ENCODE measurements at regions not wholly inside any gene's neighbourhood (a gene's known extent, or its start where the extent isn't known, plus 50 kb on each side); places are given as distances from the start of the nearest gene placed in this dataset.

DNA sequence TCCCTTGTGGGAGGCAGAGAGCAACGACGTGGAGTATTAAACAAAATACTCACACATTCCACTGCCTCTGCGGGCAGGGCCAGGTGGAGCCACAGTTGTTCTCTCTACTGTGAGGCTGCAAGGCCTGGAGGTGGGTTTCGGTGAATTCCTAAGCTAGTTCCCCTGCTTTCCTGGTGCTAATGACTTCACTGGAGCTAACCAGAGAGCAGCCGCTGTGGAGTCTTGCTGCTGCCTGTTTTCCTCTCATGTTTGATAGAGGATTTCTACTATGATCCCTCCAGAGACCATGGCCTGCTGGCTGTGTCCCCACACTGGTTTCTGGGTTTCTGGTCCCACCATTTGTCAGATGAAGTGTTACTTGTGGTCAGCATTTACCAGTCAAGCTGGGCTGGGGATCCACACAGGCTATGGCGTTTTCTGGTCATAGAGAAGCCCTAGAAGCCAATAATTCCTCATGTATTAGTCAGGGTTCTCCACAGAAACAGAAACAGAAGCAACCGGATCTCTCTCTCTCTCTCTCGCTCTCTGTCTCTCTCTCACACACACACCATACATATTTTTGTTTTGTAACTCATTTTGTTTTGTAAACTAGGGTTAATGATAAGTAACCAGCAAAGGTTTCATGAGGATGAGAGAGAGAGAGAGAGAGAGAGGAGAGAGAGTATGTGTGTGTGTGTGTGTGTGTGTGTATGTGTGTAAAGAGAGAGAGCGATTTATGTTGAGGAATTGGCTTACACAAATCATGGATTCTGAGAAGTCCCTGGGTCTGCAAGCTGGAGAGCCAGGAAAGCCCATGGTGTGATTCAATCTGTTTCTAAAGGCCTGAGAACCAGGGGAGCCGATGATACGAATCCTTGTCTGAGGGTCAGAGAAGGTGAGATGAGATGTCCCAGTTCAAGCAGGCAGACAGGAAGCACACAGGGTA lies 403.0 kb downstream of the GADD45G start:
- Mint-ChIP-seq H3K9me3 (no peaks in the 10 kb centered on the region), H3K27me3 (peaks cover 0 to 39% of the 10 kb centered on the region in 2 donors), H3K27ac (no peak overlapping the region), H3K4me1 (ENCODE audit: low read depth in 2 of 2) (no peaks in the 10 kb centered on the region), H3K36me3 (ENCODE audit: insufficient read depth) (no peaks in the 10 kb centered on the region), H3K4me3 (no peak overlapping the region)
- no peak for DNase-seq
- ATAC-seq (replicated peaks), result no peak

GRCh38 chr9:90009447-90009846 lies 404.6 kb downstream of the GADD45G start:
- DNase-seq, result no peak
- Mint-ChIP-seq H3K36me3 (ENCODE audit: insufficient read depth) (no peaks in the 10 kb centered on the region), H3K9me3 (no peaks in the 10 kb centered on the region), H3K27ac (no peak overlapping the region), H3K4me1 (ENCODE audit: low read depth in 2 of 2) (no peaks in the 10 kb centered on the region), H3K4me3 (no peak overlapping the region), H3K27me3 (peaks cover 0 to 48% of the 10 kb centered on the region in 2 donors)
- no peak for ATAC-seq (replicated peaks)

DNA sequence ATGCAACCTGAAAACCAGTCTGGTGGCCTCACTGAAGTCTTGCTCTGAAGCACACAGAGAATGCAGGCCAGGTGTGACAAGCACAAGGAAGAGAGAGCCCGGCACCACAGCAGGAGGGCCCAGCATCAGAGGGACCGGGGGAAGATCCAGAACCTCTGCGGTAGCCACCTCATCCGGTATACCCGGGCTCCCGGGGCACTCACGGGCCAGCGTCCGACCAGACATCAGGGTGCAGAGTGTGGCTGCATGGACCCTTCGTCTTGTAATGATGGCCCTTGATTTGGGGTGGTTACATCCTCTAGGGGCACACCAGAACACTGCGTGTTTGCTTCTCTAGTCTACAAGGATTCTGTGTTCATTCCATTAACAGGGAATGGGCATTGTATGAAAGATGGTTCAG lies 406.0 kb downstream of the GADD45G start:
- no peak for ATAC-seq (replicated peaks)
- no peaks in the 10 kb centered on the region for H3K9me3 Mint-ChIP-seq
- H3K4me3 Mint-ChIP-seq, result no peak overlapping the region
- no peak overlapping the region for H3K27ac Mint-ChIP-seq
- peaks cover 0 to 52% of the 10 kb centered on the region in 2 donors for H3K27me3 Mint-ChIP-seq
- DNase-seq, result no peak
- H3K36me3 Mint-ChIP-seq (ENCODE audit: insufficient read depth), result no peaks in the 10 kb centered on the region
- H3K4me1 Mint-ChIP-seq (ENCODE audit: low read depth in 2 of 2), result no peaks in the 10 kb centered on the region

- Mint-ChIP-seq H3K4me3 (no peak overlapping the region), H3K27me3 (peaks cover 4 to 70% of the 10 kb centered on the region in 2 donors), H3K36me3 (ENCODE audit: insufficient read depth) (no peaks in the 10 kb centered on the region), H3K9me3 (no peaks in the 10 kb centered on the region), H3K4me1 (ENCODE audit: low read depth in 2 of 2) (no peaks in the 10 kb centered on the region), H3K27ac (no peak overlapping the region)
- DNase-seq, result no peak
- ATAC-seq (replicated peaks), result no peak
These were observed 408.1 kb downstream of the GADD45G start for GRCh38 chr9:90012949-90013348.

DNA sequence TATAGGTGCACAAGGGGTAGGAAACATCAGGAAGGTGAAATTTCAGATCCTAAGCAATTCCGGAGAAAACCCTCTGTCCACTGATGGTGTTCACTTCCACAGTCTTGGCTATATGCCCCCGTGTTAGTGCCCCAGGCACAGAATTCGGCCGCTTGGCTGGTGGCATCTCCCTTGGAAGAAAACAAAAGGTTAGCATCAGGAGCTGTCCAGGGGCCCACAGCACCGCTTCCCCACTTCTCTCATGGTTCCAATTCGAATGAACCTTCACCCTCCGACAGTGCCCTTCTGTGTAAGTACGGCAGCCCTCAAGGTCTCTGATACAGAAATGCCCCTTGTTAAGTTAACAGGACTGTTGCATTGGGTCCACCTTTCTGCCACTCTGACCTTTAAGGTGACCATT lies 409.0 kb downstream of the GADD45G start:
- H3K36me3 Mint-ChIP-seq (ENCODE audit: insufficient read depth), result no peaks in the 10 kb centered on the region
- no peak overlapping the region for H3K4me3 Mint-ChIP-seq
- H3K27me3 Mint-ChIP-seq, result peaks cover 7 to 77% of the 10 kb centered on the region in 2 donors
- H3K4me1 Mint-ChIP-seq (ENCODE audit: low read depth in 2 of 2), result no peaks in the 10 kb centered on the region
- ATAC-seq (replicated peaks), result no peak
- no peak overlapping the region for H3K27ac Mint-ChIP-seq
- DNase-seq, result no peak
- H3K9me3 Mint-ChIP-seq, result no peaks in the 10 kb centered on the region

GRCh38 chr9:90014421-90014820 lies 409.6 kb downstream of the GADD45G start:
- Mint-ChIP-seq H3K4me1 (ENCODE audit: low read depth in 2 of 2) (no peaks in the 10 kb centered on the region), H3K9me3 (no peaks in the 10 kb centered on the region), H3K27ac (no peak overlapping the region), H3K4me3 (no peak overlapping the region), H3K36me3 (ENCODE audit: insufficient read depth) (no peaks in the 10 kb centered on the region), H3K27me3 (peaks cover 9 to 77% of the 10 kb centered on the region in 2 donors)
- no peak for DNase-seq
- no peak for ATAC-seq (replicated peaks)

DNA sequence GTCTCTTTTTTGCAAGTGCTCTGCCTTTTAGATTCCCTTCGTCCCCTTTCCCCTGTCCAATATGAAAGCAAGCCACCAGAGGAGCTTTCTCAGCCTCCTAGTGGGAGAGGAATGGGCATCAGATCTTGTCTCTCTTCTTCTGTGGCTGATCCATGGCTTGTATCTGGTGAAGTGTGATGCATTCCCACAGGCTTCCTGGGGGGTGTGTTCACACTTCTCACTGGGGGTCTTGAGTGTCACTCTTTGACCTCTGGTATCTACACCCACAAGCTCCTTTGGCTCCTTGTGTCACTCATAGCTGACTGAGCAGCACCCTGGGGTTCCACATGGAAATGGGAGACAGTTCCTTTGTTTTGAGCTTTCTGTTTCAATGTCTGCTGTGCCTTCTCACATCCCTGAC lies 411.5 kb downstream of the GADD45G start:
- peaks cover 15 to 66% of the 10 kb centered on the region in 2 donors for H3K27me3 Mint-ChIP-seq
- H3K27ac Mint-ChIP-seq, result no peak overlapping the region

GRCh38 chr9:90017679-90018078 lies 412.9 kb downstream of the GADD45G start:
- DNase-seq (no peak), ATAC-seq (replicated peaks) (no peak)
- no peak overlapping the region for H3K4me3 Mint-ChIP-seq
- no peaks in the 10 kb centered on the region for H3K4me1 Mint-ChIP-seq (ENCODE audit: low read depth in 2 of 2)
- H3K36me3 Mint-ChIP-seq (ENCODE audit: insufficient read depth), result no peaks in the 10 kb centered on the region
- no peaks in the 10 kb centered on the region for H3K9me3 Mint-ChIP-seq
- H3K27ac Mint-ChIP-seq, result no peak overlapping the region
- peaks cover 15 to 69% of the 10 kb centered on the region in 2 donors for H3K27me3 Mint-ChIP-seq

More for the DNA sequence above, 411.5 kb downstream of the GADD45G start:
- Mint-ChIP-seq H3K9me3 (no peaks in the 10 kb centered on the region), H3K4me3 (no peak overlapping the region), H3K36me3 (ENCODE audit: insufficient read depth) (no peaks in the 10 kb centered on the region), H3K4me1 (ENCODE audit: low read depth in 2 of 2) (no peaks in the 10 kb centered on the region)
- no peak for ATAC-seq (replicated peaks)
- DNase-seq, result no peak

DNA sequence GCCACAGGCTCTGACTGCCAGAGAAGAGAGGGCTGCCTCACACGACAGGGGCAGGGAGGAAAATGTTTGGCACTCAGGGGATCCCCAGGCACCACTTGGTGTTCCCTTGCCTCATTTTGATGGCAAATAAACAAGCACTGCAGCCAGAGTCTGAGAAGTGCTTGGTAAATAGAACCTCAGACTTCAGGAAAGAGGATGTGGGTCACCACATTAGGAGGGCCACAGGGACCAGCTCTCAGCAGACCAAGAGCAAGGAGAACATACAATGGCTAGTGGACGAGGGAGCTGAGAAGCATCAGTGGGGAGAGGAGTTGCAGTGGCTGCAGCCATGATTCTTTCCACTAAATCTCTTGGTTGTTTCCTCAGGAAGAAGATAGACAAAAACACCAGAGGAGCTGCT lies 413.9 kb downstream of the GADD45G start:
- Mint-ChIP-seq H3K27me3 (peaks cover 15 to 77% of the 10 kb centered on the region in 2 donors), H3K4me3 (no peak overlapping the region), H3K36me3 (ENCODE audit: insufficient read depth) (no peaks in the 10 kb centered on the region), H3K9me3 (no peaks in the 10 kb centered on the region), H3K27ac (no peak overlapping the region), H3K4me1 (ENCODE audit: low read depth in 2 of 2) (no peaks in the 10 kb centered on the region)
- no peak for ATAC-seq (replicated peaks)
- no peak for DNase-seq

- ATAC-seq (replicated peaks), result no peak
- Mint-ChIP-seq H3K27me3 (peaks cover 18 to 77% of the 10 kb centered on the region in 2 donors), H3K4me1 (ENCODE audit: low read depth in 2 of 2) (no peaks in the 10 kb centered on the region), H3K9me3 (no peaks in the 10 kb centered on the region), H3K36me3 (ENCODE audit: insufficient read depth) (no peaks in the 10 kb centered on the region), H3K27ac (no peak overlapping the region), H3K4me3 (no peak overlapping the region)
- DNase-seq, result no peak
These were observed 414.8 kb downstream of the GADD45G start for GRCh38 chr9:90019626-90020025.

DNA sequence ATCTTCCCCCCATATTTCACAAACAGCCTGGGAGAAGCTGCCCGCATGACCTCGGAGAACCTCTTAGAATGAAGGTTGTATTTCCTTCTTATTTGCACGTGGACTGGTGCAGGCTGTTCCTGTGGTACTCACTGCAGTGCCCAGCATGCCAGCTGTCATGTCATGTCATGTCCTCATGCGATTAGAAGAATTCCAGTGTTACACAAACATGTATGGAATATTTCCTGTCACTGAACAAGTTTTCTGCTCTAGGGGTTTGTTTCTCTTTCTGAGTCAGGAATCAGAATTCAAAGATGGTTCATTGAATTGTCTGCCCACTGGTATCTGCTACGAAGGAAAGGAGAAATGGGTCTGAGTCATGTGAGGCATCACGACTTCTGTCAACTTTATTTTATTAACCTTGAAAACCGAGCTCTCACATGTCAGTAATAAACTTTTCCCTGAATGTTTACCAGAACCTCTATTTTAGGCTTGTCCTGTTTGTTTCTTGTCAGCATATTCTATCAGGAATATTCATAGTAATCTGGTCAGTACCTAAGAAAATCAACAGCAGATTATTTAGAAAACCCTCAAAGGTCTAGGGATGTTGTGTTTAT lies 415.6 kb downstream of the GADD45G start:
- no peak overlapping the region for H3K4me3 Mint-ChIP-seq
- ATAC-seq (replicated peaks), result no peak
- H3K36me3 Mint-ChIP-seq (ENCODE audit: insufficient read depth), result no peaks in the 10 kb centered on the region
- H3K9me3 Mint-ChIP-seq, result no peaks in the 10 kb centered on the region
- H3K4me1 Mint-ChIP-seq (ENCODE audit: low read depth in 2 of 2), result no peaks in the 10 kb centered on the region
- DNase-seq, result no peak
- peaks cover 26 to 77% of the 10 kb centered on the region in 2 donors for H3K27me3 Mint-ChIP-seq
- H3K27ac Mint-ChIP-seq, result no peak overlapping the region

DNA sequence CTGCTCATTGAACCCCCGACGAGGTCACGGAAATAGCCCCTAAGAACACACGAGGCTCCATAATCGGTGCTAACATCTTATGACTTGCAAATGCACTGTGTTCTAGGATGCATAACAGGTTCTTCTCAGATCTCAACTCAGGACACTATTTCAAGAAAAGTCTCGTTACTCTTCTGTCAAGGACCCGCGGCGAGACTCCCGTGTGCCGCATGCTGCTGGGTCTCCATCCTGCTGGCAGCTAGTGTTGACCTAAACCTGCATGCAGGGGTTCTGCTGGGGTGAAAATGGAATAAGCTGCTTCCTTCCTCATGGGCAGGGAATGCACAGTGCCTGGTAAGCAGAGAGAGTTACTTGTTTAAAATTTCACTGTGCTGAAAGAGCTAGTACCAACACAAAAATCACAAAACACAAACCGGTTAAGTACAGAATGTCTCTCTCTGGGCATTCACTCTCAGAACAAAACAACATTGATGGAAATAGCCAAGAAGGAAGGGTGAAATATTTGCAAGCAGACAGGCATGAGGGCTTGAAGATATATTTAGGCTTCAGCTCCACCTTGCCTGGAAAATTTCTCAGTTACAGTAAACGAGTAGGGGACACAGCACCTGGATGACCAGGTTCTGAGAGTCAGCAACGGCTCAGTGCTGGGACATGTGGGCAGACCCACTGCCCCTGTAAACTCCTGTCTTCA lies 416.5 kb downstream of the GADD45G start:
- Mint-ChIP-seq H3K9me3 (no peaks in the 10 kb centered on the region), H3K27me3 (peaks cover 27 to 72% of the 10 kb centered on the region in 2 donors), H3K4me3 (no peak overlapping the region), H3K36me3 (ENCODE audit: insufficient read depth) (no peaks in the 10 kb centered on the region), H3K27ac (no peak overlapping the region), H3K4me1 (ENCODE audit: low read depth in 2 of 2) (no peaks in the 10 kb centered on the region)
- DNase-seq, result no peak
- no peak for ATAC-seq (replicated peaks)

- DNase-seq, result no peak
- Mint-ChIP-seq H3K36me3 (ENCODE audit: insufficient read depth) (no peaks in the 10 kb centered on the region), H3K27me3 (peaks cover 24 to 64% of the 10 kb centered on the region in 2 donors), H3K9me3 (no peaks in the 10 kb centered on the region), H3K4me1 (ENCODE audit: low read depth in 2 of 2) (no peaks in the 10 kb centered on the region), H3K4me3 (no peak overlapping the region), H3K27ac (no peak overlapping the region)
- ATAC-seq (replicated peaks), result no peak
These were observed 417.7 kb downstream of the GADD45G start for GRCh38 chr9:90022474-90022873.
